CD4-positive, alpha-beta T cell (primary cell): ENCODE measurements at regions not wholly inside any gene's neighbourhood (a gene's known extent, or its start where the extent isn't known, plus 50 kb on each side); places are given as distances from the start of the nearest gene placed in this dataset.

Experiments
- ATAC-seq: fragments of 200-7000 bp; cut with Tn5 transposase; one replicate; pipeline ENCODE4 v1.10.0; 2022; ENCODE audit warnings: mild to moderate bottlenecking; ENCODE audit not compliant: poor library complexity
- CTCF ChIA-PET: fragments of 350-600 bp; sonication (Branson Sonifier 250); formaldehyde crosslinking; loops from one replicate; lab custom pipeline; 2021; ENCODE audit warnings: antibody characterized with exemption, inconsistent platforms; lab: Charles Lee
- POLR2A ChIA-PET: fragments of 350-600 bp; sonication (Branson Sonifier 250); formaldehyde crosslinking; loops from one replicate; lab custom pipeline; 2021; ENCODE audit warnings: antibody characterized with exemption, inconsistent platforms; lab: Charles Lee
- DNase-seq, 14 experiments: peaks; one replicate each; pipeline ENCODE4 v3.0.0-alpha.2; 2013 to 2020; ENCODE audit warnings: mixed read lengths in 2 of 14
- H3K27ac ChIP-seq, 2 donors: one replicate each; pipeline versions ENCODE4 v1.5.1 to v1.7.0; 2013; ENCODE audit warnings: low read length in 2 of 2, low read depth in 1 of 2, mild to moderate bottlenecking in 1 of 2
- H3K27me3 ChIP-seq, 2 experiments: 1 replicate in 1 of 2; 2 replicates in 1 of 2; pipeline versions ENCODE4 v1.6.1 to v1.7.0; 2013; ENCODE audit warnings: low read length in 2 of 2, control low read depth in 1 of 2, mild to moderate bottlenecking in 1 of 2, moderate library complexity in 1 of 2; ENCODE audit not compliant: insufficient read depth in 2 of 2, control insufficient read depth in 1 of 2
- H3K36me3 ChIP-seq: one replicate; pipeline ENCODE4 v1.6.1; 2013; ENCODE audit warnings: low read length, control low read depth; ENCODE audit not compliant: insufficient read depth
- H3K4me1 ChIP-seq: one replicate; pipeline ENCODE4 v1.6.1; 2013; ENCODE audit warnings: low read length, control low read depth; ENCODE audit not compliant: insufficient read depth
- H3K4me3 ChIP-seq: one replicate; pipeline ENCODE4 v1.5.1; 2013; ENCODE audit warnings: mild to moderate bottlenecking, low read length, moderate library complexity
- H3K9me3 ChIP-seq, 2 experiments: 1 replicate in 1 of 2; 2 replicates in 1 of 2; pipeline versions ENCODE4 v1.6.1 to v1.7.0; 2013; ENCODE audit warnings: low read length in 2 of 2, mild to moderate bottlenecking in 2 of 2, control low read depth in 1 of 2, moderate library complexity in 1 of 2; ENCODE audit not compliant: control insufficient read depth in 1 of 2, insufficient read depth in 1 of 2
- H3K27ac Mint-ChIP-seq: one replicate; pipeline ENCODE4 v1.8.0; 2020; ENCODE audit warnings: mixed read lengths
- H3K27me3 Mint-ChIP-seq: one replicate; pipeline ENCODE4 v1.8.0; 2021; ENCODE audit warnings: mixed read lengths
- H3K36me3 Mint-ChIP-seq: one replicate; pipeline ENCODE4 v1.8.0; 2021; ENCODE audit warnings: low read depth, mixed read lengths
- H3K4me1 Mint-ChIP-seq: one replicate; pipeline ENCODE4 v1.8.0; 2021; ENCODE audit warnings: low read depth, mixed read lengths
- H3K4me3 Mint-ChIP-seq: one replicate; pipeline ENCODE4 v1.8.0; 2020; ENCODE audit warnings: mild to moderate bottlenecking, mixed read lengths
- H3K9me3 Mint-ChIP-seq: one replicate; pipeline ENCODE4 v1.8.0; 2020; ENCODE audit warnings: mixed read lengths
- CTCF ChIP-seq: fragments of 200-600 bp; IDR thresholded peaks from one replicate; pipeline ENCODE4 v1.8.0; 2022; ENCODE audit warnings: antibody characterized with exemption, mild to moderate bottlenecking
- intact Hi-C, 2 experiments: fragments of 100-400 bp; cut with DNase I in 1 of 2; cut with micrococcal nuclease in 1 of 2; formaldehyde crosslinking; loops; one replicate each; pipeline versions ENCODE4 v1.15.1 to v1.9.0; 2023 to 2025; cut with DNase I, micrococcal nuclease

GRCh38 chr3:181899702-181900101 lies 188.0 kb downstream of the SOX2 start:
- intact Hi-C loops = no loop called here
- Mint-ChIP-seq H3K9me3 (no peaks in the 10 kb centered on the region), H3K4me1 (no peaks in the 10 kb centered on the region), H3K27ac (no peak overlapping the region), H3K4me3 (no peak overlapping the region), H3K36me3 (no peaks in the 10 kb centered on the region), H3K27me3 (no peaks in the 10 kb centered on the region)
- ATAC-seq = no peak
- H3K27ac ChIP-seq = no peak overlapping the region
- no peak overlapping the region for H3K4me3 ChIP-seq
- POLR2A ChIA-PET = no interaction called here
- DNase-seq = no peak
- TF ChIP-seq CTCF = no peak
- H3K9me3 ChIP-seq = peaks cover 0 to 3% of the 10 kb centered on the region in 2 experiments
- CTCF ChIA-PET = no interaction called here
- no peaks in the 10 kb centered on the region for H3K27me3 ChIP-seq
- no peaks in the 10 kb centered on the region for H3K4me1 ChIP-seq
- H3K36me3 ChIP-seq = no peaks in the 10 kb centered on the region

GRCh38 chr3:181901626-181902025 lies 189.9 kb downstream of the SOX2 start:
- Histone ChIP-seq H3K27me3 (no peaks in the 10 kb centered on the region), H3K9me3 (no peaks in the 10 kb centered on the region), H3K4me3 (no peak overlapping the region), H3K27ac (no peak overlapping the region), H3K4me1 (no peaks in the 10 kb centered on the region), H3K36me3 (no peaks in the 10 kb centered on the region)
- no peaks in the 10 kb centered on the region for H3K9me3 Mint-ChIP-seq
- no peak overlapping the region for H3K27ac Mint-ChIP-seq
- no peak for DNase-seq
- ATAC-seq = no peak
- no peaks in the 10 kb centered on the region for H3K36me3 Mint-ChIP-seq
- intact Hi-C loops = no loop called here
- no peaks in the 10 kb centered on the region for H3K4me1 Mint-ChIP-seq
- H3K27me3 Mint-ChIP-seq = no peaks in the 10 kb centered on the region
- TF ChIP-seq CTCF = no peak
- ChIA-PET CTCF (no interaction called here), POLR2A (no interaction called here)
- H3K4me3 Mint-ChIP-seq = no peak overlapping the region

- Mint-ChIP-seq H3K27ac (no peak overlapping the region), H3K36me3 (no peaks in the 10 kb centered on the region), H3K27me3 (no peaks in the 10 kb centered on the region), H3K9me3 (no peaks in the 10 kb centered on the region), H3K4me1 (no peaks in the 10 kb centered on the region), H3K4me3 (no peak overlapping the region)
- H3K27ac ChIP-seq = no peak overlapping the region
- H3K4me1 ChIP-seq = no peaks in the 10 kb centered on the region
- ChIA-PET CTCF (no interaction called here), POLR2A (no interaction called here)
- H3K27me3 ChIP-seq = no peaks in the 10 kb centered on the region
- DNase-seq (no peak), ATAC-seq (no peak)
- no peak for TF ChIP-seq CTCF
- no peak overlapping the region for H3K4me3 ChIP-seq
- peaks cover 0 to 4% of the 10 kb centered on the region in 2 experiments for H3K9me3 ChIP-seq
- intact Hi-C loops = no loop called here
- no peaks in the 10 kb centered on the region for H3K36me3 ChIP-seq
These were observed 194.6 kb downstream of the SOX2 start for GRCh38 chr3:181906338-181906737.
